GM19324 (cell line): ENCODE measurements at regions not wholly inside any gene's neighbourhood (a gene's known extent, or its start where the extent isn't known, plus 50 kb on each side); places are given as distances from the start of the nearest gene placed in this dataset.

Experiments used
- ATAC-seq: cut with Tn5 transposase; IDR thresholded peaks from one replicate; pipeline ENCODE4 v1.9.1; 2021; ENCODE audit warnings: mild to moderate bottlenecking, moderate library complexity; ENCODE audit not compliant: unreplicated experiment, low FRiP score

- no peak for ATAC-seq
Measured at GRCh38 chr6:133816171-133816570, 72.7 kb upstream of the TCF21 start.

- peak; percentile 54 for ATAC-seq
Measured at GRCh38 chr6:133817460-133818047, 71.4 kb upstream of the TCF21 start.

- no peak for ATAC-seq
Measured at GRCh38 chr6:133818320-133818719, 70.6 kb upstream of the TCF21 start.

GRCh38 chr6:133820208-133820607 lies 68.7 kb upstream of the TCF21 start:
- ATAC-seq, result no peak

- no peak for ATAC-seq
Measured at GRCh38 chr6:133827766-133828165, 61.1 kb upstream of the TCF21 start.

- no peak for ATAC-seq
Measured at GRCh38 chr6:133833949-133834359, 55.0 kb upstream of the TCF21 start.

GRCh38 chr6:133834472-133835170 lies 54.3 kb upstream of the TCF21 start:
- ATAC-seq, result no peak

GRCh38 chr6:133835901-133836300 lies 53.0 kb upstream of the TCF21 start:
- ATAC-seq, result no peak

GRCh38 chr6:133837801-133838349 lies 51.0 kb upstream of the TCF21 start:
- ATAC-seq, result no peak
